IPS DF 4.7 (cell line): ENCODE measurements at regions not wholly inside any gene's neighbourhood (a gene's known extent, or its start where the extent isn't known, plus 50 kb on each side); places are given as distances from the start of the nearest gene placed in this dataset.

ENCODE experiments used
- DNase-seq: peaks from one replicate; pipeline ENCODE4 v3.0.0-alpha.2; 2013; ENCODE audit warnings: low spot score; ENCODE audit errors: extremely low read depth

DNA sequence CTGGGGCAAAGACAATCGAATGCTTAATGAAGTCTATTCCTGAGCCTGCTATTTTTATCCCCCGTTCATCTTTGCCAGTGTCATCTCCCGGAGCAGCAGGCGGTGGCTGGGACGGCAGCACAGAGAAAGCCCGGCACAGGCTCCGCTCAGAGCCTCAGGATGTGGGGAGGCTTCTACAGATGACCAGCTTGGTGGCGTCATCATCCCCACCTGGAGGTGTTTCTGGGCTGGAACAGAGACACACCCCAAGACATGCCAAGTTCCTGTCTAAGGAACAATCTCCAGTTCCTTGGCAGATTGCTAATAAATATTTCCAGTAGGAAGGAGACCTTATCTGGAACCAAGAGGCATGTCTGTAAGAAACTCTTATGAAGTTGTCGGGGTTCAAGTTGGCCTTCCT is 552.4 kb upstream of the MGMT start:
- no peak for DNase-seq

DNA sequence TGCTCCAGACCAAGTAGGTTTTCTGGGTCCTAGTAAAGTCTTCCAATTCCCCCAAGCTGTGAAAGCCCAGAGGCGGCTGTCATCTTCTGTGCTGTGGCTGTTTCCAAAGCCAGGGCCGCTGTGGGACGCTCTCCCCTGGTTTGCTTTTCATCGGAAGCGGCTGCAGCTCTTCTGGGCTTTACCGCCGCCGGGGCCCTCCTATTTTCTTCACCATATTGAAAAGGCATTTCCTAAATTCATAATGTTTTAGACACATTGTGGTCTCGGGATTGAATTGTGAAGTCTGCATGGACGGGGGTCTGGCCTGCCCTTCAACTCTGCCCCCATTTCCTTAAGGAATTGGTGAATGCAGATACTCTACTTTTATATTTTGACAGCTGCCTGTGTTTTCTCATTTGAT is 551.4 kb upstream of the MGMT start:
- no peak for DNase-seq

GRCh38 chr10:128916383-128916782 is 550.7 kb upstream of the MGMT start:
- DNase-seq, result no peak

GRCh38 chr10:128921389-128922022 is 545.5 kb upstream of the MGMT start:
- DNase-seq, result no peak

DNA sequence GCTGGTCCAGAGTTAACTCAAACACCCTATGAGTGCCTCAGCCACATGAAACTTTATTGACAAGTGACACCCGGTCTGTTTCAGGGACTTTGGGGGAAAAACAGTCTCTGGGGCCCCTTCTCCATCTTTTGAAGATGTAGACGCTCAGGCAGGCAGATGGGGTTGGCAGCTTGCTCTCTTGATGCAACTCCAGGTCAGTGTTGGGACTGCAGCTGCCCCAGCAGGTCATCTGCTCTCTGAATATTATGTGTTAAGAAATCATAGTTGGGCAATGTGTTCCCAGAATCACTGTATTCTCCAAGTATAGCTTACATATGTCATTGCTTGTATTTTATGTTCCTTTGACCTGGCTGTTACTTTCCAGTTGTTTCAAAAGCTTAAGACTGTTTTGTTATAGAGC is 544.9 kb upstream of the MGMT start:
- no peak for DNase-seq

DNA sequence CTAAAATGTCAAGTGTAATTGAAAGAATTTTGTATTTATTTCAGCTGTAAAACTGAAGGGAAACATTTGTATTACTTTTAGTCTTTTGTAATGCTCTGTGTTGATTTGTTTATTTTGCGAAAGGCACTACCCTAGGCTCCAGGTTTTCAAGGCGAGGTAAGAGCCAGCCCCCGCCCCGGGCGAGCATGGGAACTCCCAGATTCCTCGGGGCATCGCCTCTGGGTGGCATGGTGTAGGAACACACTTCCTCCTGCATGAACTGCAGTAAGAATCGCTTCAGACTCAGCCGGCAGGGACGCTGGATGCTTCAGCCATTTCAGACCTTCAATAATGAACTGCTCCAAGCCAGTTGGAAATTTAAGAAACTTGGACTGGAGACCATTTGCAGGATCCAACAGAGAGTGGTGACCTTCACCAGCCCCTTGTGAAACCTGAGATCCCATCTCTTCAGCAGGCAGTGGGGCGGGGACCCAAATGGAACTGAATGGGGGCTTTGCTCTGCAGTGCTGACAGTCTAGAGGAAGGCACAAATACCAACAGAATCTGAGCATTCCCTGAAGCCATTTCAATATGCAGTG is 544.3 kb upstream of the MGMT start:
- no peak for DNase-seq

GRCh38 chr10:128924918-128925317 is 542.1 kb upstream of the MGMT start:
- no peak for DNase-seq

GRCh38 chr10:128926711-128927110 is 540.3 kb upstream of the MGMT start:
- DNase-seq, result no peak

- no peak for DNase-seq
Observed at GRCh38 chr10:128927497-128928161, 539.4 kb upstream of the MGMT start.

DNA sequence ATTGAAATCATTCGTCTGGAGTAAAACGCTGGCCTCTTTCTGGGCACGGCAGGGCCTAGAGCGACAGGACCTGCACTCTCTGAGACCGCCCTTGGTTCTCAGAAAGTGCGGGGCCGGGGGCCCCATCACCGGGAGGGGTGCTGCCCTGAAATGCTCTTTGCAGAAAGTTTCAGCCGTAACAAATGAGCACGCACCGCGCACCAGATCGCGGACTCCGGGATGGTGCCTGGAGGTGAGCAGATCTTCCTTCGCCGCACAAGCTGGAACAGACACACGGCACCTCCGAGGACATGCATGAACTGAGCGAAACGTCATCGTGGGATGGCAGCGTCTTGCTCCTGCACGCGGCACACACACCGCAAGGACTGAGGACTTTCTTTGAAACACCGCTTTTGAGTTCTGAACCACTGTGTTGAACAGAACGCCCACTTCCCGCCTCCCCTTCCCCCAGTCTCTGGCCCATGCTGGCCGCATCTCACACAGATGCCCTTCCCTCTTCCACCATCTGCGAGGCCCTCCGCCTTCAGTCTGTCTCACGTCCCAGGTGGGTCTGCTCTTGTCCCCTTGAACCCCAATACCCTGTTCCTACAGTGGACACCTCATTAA is 538.7 kb upstream of the MGMT start:
- DNase-seq, result no peak

GRCh38 chr10:128929131-128929530 is 537.9 kb upstream of the MGMT start:
- DNase-seq, result no peak

DNA sequence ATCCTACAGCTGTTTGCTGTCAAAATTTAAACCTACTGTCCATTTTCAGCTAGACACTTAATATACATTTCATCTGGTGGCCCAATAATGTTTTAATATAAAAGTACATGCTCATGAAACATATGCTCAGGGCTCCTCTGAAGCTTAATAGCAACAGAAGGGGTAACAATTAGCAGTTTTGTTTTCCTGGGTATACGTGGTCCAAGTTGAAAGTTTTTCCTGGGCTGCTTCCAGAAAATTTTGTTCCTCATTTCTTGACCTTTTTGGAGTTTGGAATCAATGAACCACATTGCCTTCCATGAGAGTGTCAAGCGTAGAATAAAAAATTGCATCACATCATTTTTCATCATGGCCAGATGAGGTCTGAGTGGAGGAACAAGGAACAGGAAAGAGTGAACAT is 537.3 kb upstream of the MGMT start:
- DNase-seq, result no peak

DNA sequence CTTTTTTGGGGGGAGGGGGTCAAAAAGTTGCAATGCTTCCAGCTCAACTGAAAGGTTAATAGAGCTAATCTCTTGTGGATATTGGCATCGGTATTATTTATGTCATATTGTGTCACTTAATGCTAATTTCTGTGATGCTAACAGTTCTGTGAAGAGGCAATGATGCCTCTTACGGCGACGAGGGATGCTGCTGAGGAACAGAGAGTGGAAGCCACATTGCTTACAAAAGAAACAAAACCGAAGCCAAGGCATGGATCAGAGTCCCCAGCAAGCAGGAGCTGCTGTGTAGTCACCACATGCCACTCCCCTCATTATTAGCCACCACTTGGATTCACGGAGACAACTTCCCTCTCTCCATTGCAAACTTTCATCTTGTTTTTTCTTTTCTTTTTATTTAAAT is 536.5 kb upstream of the MGMT start:
- no peak for DNase-seq

DNA sequence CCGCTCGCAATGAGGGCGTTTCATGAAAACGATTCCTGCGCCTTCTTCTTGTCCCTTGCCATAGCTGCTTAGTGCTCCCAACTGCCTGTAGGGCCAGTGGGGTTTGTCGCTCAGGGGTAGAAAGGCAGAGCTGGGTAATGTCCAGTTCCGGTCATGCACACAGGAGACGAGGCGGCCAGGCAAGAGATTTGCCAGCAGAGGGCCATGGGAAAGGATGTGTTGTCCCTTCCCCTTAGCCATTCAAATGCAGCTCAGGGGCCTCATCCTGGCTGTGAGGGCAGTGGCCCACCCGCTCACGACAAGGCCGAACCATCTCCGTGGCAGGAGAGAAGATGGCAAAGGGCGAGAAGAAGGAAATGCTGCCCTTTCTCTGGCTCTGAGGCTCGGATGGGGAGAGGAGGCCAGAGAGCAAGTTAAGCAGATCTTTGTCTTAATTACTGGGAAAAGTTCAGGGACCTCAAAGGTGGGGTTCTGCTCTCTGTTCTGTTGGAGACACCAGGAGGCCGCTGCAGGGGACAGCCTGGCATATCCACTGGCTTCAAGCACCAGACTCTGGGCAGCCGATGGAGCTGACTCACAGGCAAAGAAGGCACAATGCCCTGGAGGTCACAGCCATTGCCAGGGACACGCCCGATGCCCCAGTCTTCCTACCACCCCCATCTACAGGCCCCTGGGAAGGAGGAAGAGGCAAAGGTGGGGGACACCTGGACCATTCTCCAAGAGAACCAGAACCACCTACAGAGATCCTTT is 534.8 kb upstream of the MGMT start:
- no peak for DNase-seq

GRCh38 chr10:128934492-128934891 is 532.5 kb upstream of the MGMT start:
- no peak for DNase-seq

- DNase-seq, result no peak
Observed at GRCh38 chr10:128936392-128936791, 530.6 kb upstream of the MGMT start.

- DNase-seq, result no peak
Observed at GRCh38 chr10:128938558-128938957, 528.5 kb upstream of the MGMT start.

DNA sequence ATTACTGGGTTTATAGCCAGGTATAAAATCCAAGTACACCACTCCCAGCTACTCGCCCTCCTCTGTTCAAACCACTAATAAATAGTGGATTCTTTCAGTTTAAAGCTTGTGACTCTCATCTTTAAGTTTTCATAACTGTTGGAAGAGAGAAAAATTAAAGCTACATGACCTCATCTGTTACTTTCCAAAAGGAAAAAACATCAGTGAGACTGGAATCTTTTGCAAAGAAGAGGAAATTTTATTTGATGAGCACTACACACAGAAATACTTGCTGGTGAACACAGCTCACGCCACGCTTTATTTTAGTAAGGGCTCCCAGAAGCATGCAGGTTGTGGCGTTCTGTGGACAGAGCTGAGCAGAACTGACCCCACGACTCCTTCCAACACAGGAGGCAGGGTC is 527.0 kb upstream of the MGMT start:
- DNase-seq, result no peak

DNA sequence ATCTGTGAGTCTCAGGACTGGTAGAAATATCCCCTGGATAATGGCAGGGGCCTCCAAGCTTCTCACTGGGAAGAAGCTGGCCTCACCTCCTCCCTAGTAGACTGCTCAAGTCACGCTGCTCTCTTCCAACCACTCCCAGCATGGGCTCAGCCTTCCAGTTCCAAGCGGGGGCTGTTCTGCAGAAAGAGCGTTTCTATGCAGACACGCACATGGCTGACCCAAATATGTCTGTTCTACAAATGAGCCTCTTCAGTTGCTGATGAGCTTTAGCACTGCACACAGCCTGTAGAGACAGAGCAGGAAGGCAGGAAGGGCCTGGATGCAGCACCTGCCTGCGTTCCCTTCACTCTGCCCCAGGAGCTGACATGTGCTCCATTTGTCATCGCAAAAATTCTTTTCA is 523.9 kb upstream of the MGMT start:
- no peak for DNase-seq

DNA sequence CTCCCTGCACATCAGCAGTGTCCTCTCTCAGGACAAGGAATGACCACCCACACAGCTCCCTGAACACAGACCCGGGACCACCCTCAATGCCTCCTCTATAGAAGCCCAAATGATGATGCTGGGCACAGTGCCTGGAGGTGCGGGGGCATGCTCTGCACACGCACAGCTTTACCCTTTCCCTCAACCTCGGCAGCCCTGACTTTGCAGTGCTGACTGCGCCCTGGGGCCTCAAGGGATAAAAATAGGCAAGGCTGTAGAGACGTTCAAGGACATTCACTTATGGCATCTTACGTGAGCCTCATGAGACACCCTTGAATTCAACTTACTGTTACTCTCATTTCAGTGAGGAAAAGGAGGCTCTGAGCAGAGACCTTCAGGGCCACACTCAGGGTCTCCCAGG is 521.6 kb upstream of the MGMT start:
- no peak for DNase-seq

- DNase-seq, result no peak
Observed at GRCh38 chr10:128950159-128950915, 516.7 kb upstream of the MGMT start.
